ENCODE measurements at regions not wholly inside any gene's neighbourhood (a gene's known extent, or its start where the extent isn't known, plus 50 kb on each side); places are given as distances from the start of the nearest gene placed in this dataset.

- ATAC-seq (no peak), DNase-seq (no peak)
- H3K36me3 ChIP-seq (replicated peaks in 1 of 2; ENCODE audit: insufficient read depth in 1 of 2, low read depth in 2 of 2): no peaks in the 10 kb centered on the region
- H3K27me3 ChIP-seq: no peaks in the 10 kb centered on the region
- WGBS, 2 donors: 36 to 55% methylated on average over 6 of the region's 6 CpGs
- H3K27ac ChIP-seq: no peak overlapping the region
- H3K4me3 ChIP-seq: no peak overlapping the region
- peaks cover 17% of the 10 kb centered on the region for H3K4me1 ChIP-seq
- H3K9me3 ChIP-seq: no peaks in the 10 kb centered on the region
- TF ChIP-seq, protein P1, sequence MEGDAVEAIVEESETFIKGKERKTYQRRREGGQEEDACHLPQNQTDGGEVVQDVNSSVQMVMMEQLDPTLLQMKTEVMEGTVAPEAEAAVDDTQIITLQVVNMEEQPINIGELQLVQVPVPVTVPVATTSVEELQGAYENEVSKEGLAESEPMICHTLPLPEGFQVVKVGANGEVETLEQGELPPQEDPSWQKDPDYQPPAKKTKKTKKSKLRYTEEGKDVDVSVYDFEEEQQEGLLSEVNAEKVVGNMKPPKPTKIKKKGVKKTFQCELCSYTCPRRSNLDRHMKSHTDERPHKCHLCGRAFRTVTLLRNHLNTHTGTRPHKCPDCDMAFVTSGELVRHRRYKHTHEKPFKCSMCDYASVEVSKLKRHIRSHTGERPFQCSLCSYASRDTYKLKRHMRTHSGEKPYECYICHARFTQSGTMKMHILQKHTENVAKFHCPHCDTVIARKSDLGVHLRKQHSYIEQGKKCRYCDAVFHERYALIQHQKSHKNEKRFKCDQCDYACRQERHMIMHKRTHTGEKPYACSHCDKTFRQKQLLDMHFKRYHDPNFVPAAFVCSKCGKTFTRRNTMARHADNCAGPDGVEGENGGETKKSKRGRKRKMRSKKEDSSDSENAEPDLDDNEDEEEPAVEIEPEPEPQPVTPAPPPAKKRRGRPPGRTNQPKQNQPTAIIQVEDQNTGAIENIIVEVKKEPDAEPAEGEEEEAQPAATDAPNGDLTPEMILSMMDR (IDR thresholded peaks at IDR 0.05): no peak
- no peak for TF ChIP-seq POLR2A (IDR thresholded peaks at IDR 0.05)
- intact Hi-C loops (cut with DNase I): no loop called here
These were observed 192.1 kb upstream of the ADAMTS5 start for GRCh38 chr21:27158967-27159366.

DNA sequence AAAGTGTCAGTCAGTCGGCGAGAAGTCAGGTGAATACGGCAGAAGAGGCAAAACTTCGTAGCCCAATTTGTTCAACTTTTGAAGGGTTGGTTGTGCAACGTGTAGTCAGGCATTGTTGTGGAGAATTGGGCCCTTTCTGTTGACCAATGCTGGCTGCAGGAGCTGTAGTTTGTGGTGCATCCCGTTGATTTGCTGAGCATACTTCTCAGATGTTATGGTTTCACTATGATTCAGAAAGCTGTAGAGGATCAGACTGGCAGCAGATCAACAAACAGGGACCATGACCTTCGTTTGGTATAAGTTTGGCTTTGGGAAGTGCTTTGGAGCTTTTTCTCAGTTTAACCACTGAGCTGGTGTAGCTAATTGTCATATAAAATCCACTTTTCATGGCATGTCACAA lies 190.2 kb upstream of the ADAMTS5 start:
- no peak overlapping the region for H3K27ac ChIP-seq
- H3K36me3 ChIP-seq (replicated peaks in 1 of 2; ENCODE audit: insufficient read depth in 1 of 2, low read depth in 2 of 2): no peaks in the 10 kb centered on the region
- no peaks in the 10 kb centered on the region for H3K27me3 ChIP-seq
- peaks cover 21% of the 10 kb centered on the region for H3K4me1 ChIP-seq
- no peak overlapping the region for H3K4me3 ChIP-seq
- TF ChIP-seq, protein P1 (IDR thresholded peaks at IDR 0.05): no peak
- no peak for TF ChIP-seq POLR2A (IDR thresholded peaks at IDR 0.05)
- 79 to 83% methylated on average over 7 of the region's 7 CpGs for WGBS, 2 donors
- intact Hi-C loops (cut with DNase I): no loop called here
- DNase-seq (no peak), ATAC-seq (no peak)
- no peaks in the 10 kb centered on the region for H3K9me3 ChIP-seq

DNA sequence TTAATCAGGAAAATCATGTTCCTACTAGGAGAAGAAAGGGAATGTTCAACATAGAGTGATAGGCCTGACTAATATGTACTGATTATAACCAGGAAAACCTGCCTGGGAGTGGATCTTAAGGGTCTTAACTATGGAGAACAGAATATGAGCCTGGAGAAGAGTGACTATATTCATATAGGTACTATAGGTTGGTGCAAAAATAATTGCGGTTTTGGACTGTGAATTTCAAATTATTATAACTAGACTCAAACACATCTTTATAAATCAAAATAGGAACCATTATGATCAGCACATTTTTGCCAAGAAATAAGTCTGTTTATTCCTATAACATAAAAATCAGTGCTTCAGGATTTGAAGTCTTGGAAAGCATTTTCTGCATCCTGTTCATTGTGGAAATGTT lies 189.8 kb upstream of the ADAMTS5 start:
- no peaks in the 10 kb centered on the region for H3K27me3 ChIP-seq
- H3K4me3 ChIP-seq: no peak overlapping the region
- ATAC-seq (no peak), DNase-seq (no peak)
- TF ChIP-seq, protein P1 (IDR thresholded peaks at IDR 0.05): no peak
- no peak overlapping the region for H3K27ac ChIP-seq
- intact Hi-C loops (cut with DNase I): no loop called here
- no peaks in the 10 kb centered on the region for H3K36me3 ChIP-seq (replicated peaks in 1 of 2; ENCODE audit: insufficient read depth in 1 of 2, low read depth in 2 of 2)
- peaks cover 21% of the 10 kb centered on the region for H3K4me1 ChIP-seq
- H3K9me3 ChIP-seq: no peaks in the 10 kb centered on the region
- WGBS, 2 donors: 92 to 96% methylated on average over 1 of the region's 1 CpG

DNA sequence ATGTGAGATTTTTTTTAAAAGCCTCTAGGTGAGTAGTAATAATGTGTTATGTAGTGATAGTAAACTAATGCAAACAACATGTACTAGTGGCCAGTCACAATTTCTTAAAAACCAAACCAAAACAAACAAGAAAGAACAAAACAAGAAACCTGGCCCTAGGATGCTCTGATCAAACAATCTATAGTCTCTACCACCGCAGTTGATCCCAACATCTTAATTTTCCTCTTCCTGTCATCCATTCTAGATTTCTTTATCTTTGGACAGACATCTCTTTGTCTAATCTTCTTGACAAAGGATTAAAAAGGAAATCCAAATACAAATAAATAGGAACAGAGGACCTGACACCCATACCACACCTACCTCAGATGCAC lies 188.2 kb upstream of the ADAMTS5 start:
- ATAC-seq (no peak), DNase-seq (no peak)
- intact Hi-C loops (cut with DNase I): no loop called here
- peaks cover 21% of the 10 kb centered on the region for H3K4me1 ChIP-seq
- 39 to 58% methylated on average over 1 of the region's 1 CpG for WGBS, 2 donors
- H3K4me3 ChIP-seq: no peak overlapping the region
- TF ChIP-seq, protein P1 (IDR thresholded peaks at IDR 0.05): no peak
- no peak for TF ChIP-seq POLR2A (IDR thresholded peaks at IDR 0.05)
- H3K9me3 ChIP-seq: no peaks in the 10 kb centered on the region
- H3K27ac ChIP-seq: peak overlapping the region in 3 of 4 donors; percentile 50 to 78 (median 76)
- H3K27me3 ChIP-seq: no peaks in the 10 kb centered on the region
- no peaks in the 10 kb centered on the region for H3K36me3 ChIP-seq (replicated peaks in 1 of 2; ENCODE audit: insufficient read depth in 1 of 2, low read depth in 2 of 2)

- ATAC-seq (peak; percentile 86), DNase-seq (peak in 2 of 4 donors; percentile 26 to 41)
- Histone ChIP-seq H3K4me3 (no peak overlapping the region), H3K9me3 (no peaks in the 10 kb centered on the region), H3K27me3 (no peaks in the 10 kb centered on the region), H3K36me3 (replicated peaks in 1 of 2; ENCODE audit: insufficient read depth in 1 of 2, low read depth in 2 of 2) (no peaks in the 10 kb centered on the region), H3K4me1 (peaks cover 21% of the 10 kb centered on the region), H3K27ac (peak overlapping the region in 3 of 4 donors; percentile 50 to 78 (median 76))
- intact Hi-C loops (cut with DNase I): no loop called here
- WGBS, 2 donors: 31 to 35% methylated on average over 4 of the region's 4 CpGs
- TF ChIP-seq POLR2A (IDR thresholded peaks at IDR 0.05): no peak
- TF ChIP-seq, protein P1 (IDR thresholded peaks at IDR 0.05): no peak
These were observed 187.7 kb upstream of the ADAMTS5 start for GRCh38 chr21:27154451-27155129.
